K562 (cell line): ENCODE measurements at regions not wholly inside any gene's neighbourhood (a gene's known extent, or its start where the extent isn't known, plus 50 kb on each side); places are given as distances from the start of the nearest gene placed in this dataset.

ENCODE experiments used
- KDM1A ChIP-seq, 2 experiments: fragments of 450-650 bp; IDR thresholded peaks; 2 replicates each; pipeline ENCODE4 v1.6.1; 2016; ENCODE audit warnings: mild to moderate bottlenecking in 2 of 2
- SETDB1 ChIP-seq: IDR thresholded peaks from one replicate; pipeline ENCODE4 v1.6.1; 2012; ENCODE audit warnings: low read length, control low read depth, inconsistent platforms
- SUPT5H ChIP-seq: fragments of 450-650 bp; IDR thresholded peaks from 2 replicates; pipeline ENCODE4 v1.6.1; 2016
- ZNF584 ChIP-seq: fragments of 200-800 bp; sonication (Bioruptor generic); IDR thresholded peaks from 2 replicates; pipeline ENCODE4 v1.6.1; 2016; ENCODE audit warnings: low read depth, mild to moderate bottlenecking, missing genetic modification characterization, missing compliant biosample characterization

DNA sequence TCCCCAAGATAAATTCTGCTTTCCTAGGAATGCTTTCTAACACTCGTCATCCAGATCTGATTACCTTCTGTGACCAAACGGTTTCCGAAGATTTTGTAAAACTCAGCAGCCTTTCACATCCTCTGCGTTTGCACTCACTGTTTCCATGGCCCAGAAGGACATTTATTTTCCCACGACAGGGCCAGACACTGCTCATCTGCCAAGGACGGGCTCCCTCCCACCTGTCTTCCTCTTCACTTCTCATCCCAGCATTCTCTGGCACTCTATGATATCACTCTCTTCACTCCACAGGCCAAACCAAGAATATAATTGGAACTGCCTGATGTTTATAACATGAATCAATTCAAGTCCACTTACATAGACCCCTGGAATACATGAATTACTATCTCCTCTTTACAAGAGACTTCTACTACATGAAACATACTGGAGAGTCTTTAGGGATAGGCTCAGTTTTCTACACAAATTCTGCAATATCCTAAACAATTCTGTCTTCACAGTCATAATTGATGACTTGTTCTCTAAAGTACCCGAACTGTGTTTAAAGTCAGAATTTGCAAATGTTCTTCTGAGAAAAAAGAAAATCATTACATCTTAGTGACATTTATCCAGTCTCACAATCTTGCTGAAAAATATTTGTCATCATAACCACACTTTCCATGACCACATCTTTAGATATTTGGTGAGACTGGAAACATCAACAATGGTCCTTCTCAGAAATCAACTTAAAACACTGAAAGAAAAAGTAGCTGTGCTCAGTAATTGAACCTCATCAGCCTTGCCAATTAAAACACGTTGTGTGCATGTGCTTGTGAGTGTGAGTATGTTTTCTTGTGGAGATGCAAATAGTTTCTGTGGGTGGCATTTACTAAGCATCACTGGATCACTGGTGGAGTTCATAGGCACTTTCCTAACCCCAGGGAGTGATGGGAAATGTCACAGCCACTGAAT, 79.5 kb upstream of the PRSS58 start:
- no peak for TF ChIP-seq KDM1A (IDR thresholded peaks at IDR 0.05)
- TF ChIP-seq SUPT5H: no peak
- TF ChIP-seq ZNF584 (CRISPR knock-in tag): no peak
- no peak for TF ChIP-seq SETDB1
